ENCODE measurements at regions not wholly inside any gene's neighbourhood (a gene's known extent, or its start where the extent isn't known, plus 50 kb on each side); places are given as distances from the start of the nearest gene placed in this dataset.

GRCh38 chr6:159094444-159095252, 49.9 kb upstream of the TAGAP start:
- no peak for TF ChIP-seq CTCF (IDR thresholded peaks at IDR 0.05; ENCODE audit: insufficient read depth, low read length)
- DNase-seq (ENCODE audit: low read depth), result no peak
- no peak overlapping the region for H3K4me3 ChIP-seq (ENCODE audit: low read depth, low read length)

Data from fibroblast of the aortic adventitia (primary cell).